ENCODE measurements at regions not wholly inside any gene's neighbourhood (a gene's known extent, or its start where the extent isn't known, plus 50 kb on each side); places are given as distances from the start of the nearest gene placed in this dataset.
"Not testable (repeated sequence)": the region's sequence is repeated elsewhere in the genome, so short reads cannot be mapped to it uniquely, and the experiment has no call there.

DNA sequence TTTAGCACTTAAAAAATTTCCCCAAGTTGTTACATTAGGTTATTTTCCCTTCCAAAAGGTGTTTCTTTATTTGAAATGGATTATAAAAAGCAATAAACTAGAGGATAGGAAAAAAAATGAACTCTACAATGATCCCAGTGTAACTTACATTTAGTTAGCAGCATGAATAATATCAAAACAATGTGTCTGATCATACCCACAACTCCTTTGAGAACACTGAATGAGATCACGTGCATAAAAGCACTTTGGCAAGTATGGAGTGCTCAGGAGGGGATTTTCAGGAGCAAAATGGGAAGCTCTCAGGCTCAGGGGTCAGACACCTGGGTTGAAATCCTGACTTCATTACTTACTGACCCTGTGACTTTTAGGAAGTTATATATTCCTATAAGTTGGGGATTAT, 369.7 kb upstream of the PROX1 start:
- TF ChIP-seq, protein P1, sequence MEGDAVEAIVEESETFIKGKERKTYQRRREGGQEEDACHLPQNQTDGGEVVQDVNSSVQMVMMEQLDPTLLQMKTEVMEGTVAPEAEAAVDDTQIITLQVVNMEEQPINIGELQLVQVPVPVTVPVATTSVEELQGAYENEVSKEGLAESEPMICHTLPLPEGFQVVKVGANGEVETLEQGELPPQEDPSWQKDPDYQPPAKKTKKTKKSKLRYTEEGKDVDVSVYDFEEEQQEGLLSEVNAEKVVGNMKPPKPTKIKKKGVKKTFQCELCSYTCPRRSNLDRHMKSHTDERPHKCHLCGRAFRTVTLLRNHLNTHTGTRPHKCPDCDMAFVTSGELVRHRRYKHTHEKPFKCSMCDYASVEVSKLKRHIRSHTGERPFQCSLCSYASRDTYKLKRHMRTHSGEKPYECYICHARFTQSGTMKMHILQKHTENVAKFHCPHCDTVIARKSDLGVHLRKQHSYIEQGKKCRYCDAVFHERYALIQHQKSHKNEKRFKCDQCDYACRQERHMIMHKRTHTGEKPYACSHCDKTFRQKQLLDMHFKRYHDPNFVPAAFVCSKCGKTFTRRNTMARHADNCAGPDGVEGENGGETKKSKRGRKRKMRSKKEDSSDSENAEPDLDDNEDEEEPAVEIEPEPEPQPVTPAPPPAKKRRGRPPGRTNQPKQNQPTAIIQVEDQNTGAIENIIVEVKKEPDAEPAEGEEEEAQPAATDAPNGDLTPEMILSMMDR (IDR thresholded peaks at IDR 0.05; ENCODE audit: borderline replicate concordance, control extremely low read depth, extremely low read depth, insufficient read depth, missing control alignments), result no peak
- in situ Hi-C loops (cut with MboI; ENCODE audit: low sequenced_read_pairs, unreplicated experiment), result no loop called here
- DNase-seq (ENCODE audit: low spot score), result no peak

DNA sequence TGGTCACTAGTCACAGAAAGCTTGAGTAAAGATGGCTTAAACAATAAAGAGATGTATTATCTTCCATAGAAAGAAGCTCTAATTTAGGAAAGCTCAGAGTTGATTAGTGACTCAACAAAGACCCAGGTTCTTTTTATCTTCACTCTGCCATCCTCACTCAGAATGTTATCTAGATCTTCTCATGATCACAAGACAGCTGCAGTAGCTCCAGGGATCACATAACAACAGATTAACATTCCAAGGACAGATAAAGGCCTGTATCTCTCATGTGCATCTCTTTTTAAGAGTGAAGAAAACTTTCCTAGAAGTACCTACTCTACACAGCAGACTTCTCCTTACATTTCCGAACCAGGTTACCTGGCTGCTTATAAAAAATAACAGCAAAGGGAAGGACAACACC, 368.7 kb upstream of the PROX1 start:
- in situ Hi-C loops (cut with MboI; ENCODE audit: low sequenced_read_pairs, unreplicated experiment), result no loop called here
- TF ChIP-seq, protein P1 (IDR thresholded peaks at IDR 0.05; ENCODE audit: borderline replicate concordance, control extremely low read depth, extremely low read depth, insufficient read depth, missing control alignments), result no peak
- no peak for DNase-seq (ENCODE audit: low spot score)

DNA sequence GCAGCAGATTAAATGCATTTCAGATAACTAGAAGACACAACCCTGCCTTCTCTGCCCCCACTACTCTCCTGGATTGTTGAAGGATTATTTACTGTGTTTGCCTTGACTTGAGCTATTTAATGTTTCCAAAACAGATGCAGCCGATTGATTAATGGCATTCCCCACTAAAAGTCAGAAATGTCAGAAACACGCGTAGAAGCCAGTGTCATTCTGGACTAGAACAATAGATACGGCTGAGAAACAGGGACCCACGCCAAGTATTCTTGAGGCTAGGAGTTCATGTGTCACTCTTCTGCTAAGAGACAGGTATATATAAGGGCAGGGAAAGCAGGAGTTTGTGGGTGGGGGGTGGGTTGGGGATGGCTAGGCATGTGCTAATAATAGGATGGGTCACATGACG, 366.7 kb upstream of the PROX1 start:
- DNase-seq (ENCODE audit: low spot score), result no peak
- TF ChIP-seq, protein P1 (IDR thresholded peaks at IDR 0.05; ENCODE audit: borderline replicate concordance, control extremely low read depth, extremely low read depth, insufficient read depth, missing control alignments), result no peak
- in situ Hi-C loops (cut with MboI; ENCODE audit: low sequenced_read_pairs, unreplicated experiment), result no loop called here

DNA sequence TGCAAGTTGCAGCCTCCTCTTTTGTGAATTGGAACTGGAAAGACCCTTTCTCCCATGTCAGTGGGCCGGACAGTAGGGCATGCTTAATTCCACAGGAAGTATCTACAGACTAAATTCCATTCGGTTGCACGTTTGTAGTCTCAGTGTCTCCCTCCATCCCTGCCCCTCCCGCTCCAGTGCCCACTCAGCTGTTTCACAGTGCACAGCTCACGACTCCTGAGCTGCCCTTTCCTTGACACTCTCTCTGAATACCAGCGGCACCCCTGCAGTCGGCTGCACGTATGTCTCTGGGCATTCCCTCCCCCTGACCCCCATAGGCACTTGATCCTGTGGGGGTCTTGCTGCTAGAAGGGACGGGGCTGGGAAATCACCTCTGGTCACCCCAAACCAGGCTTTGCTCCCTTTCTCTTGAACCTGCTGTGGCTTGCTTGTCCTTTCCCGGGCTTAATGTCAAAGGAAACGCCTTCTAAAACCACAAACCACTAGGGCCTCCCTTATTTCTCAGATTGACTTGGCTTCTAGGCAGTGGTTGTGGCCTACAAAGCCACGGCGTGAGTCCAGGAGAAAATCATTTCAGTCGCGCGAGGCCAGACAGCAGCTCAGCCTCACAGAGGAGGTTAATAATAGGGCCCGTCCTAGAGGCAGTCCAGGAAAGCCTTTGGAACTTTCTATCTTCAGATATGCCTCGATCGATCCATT, 365.3 kb upstream of the PROX1 start:
- in situ Hi-C loops (cut with MboI; ENCODE audit: low sequenced_read_pairs, unreplicated experiment), result no loop called here
- TF ChIP-seq, protein P1 (IDR thresholded peaks at IDR 0.05; ENCODE audit: borderline replicate concordance, control extremely low read depth, extremely low read depth, insufficient read depth, missing control alignments), result no peak
- DNase-seq (ENCODE audit: low spot score), result peak; percentile 34

DNA sequence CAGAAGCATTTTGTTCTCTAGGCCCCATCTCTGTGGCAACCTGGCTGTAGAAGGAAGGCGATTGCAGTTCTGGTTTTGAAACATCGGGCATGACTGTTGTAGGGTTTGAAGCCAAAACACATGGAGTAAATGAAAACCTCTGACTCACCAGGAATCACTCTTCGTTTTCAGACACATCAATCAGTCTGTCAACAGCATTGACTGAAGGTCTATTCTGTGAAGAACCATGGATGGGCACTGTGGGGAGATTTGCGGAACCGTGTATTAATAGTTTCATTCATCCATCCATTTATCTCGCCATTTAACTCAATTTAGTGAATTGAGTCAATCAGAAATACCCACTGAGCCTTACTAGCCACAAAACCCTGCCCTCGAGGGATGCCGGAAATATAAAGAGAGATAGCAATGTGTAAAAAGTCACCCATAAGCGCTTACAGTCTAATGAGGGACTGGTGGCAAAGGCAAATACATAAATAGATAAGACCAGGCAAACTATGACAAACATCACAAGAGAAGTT, 364.6 kb upstream of the PROX1 start:
- in situ Hi-C loops (cut with MboI; ENCODE audit: low sequenced_read_pairs, unreplicated experiment), result no loop called here
- no peak for DNase-seq (ENCODE audit: low spot score)
- TF ChIP-seq, protein P1 (IDR thresholded peaks at IDR 0.05; ENCODE audit: borderline replicate concordance, control extremely low read depth, extremely low read depth, insufficient read depth, missing control alignments), result no peak

DNA sequence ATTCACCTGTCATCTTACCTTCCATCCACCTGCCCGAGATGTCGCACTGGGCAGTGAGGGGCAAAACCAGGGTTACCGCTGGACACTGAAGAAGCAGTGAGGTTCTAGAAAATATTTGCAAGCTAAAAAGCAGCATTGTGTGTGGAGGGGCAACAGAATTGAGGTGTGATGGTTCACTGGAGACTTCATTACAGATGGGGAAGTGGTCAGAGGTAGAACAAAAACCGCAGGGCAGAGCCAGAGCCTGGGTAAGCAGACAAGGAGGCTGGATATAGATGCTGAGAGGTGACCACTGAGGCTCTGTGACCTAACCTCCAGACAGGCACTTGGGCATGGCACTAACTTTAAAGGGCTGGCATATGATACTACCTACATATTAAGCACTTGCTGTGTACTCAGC, 363.9 kb upstream of the PROX1 start:
- in situ Hi-C loops (cut with MboI; ENCODE audit: low sequenced_read_pairs, unreplicated experiment), result no loop called here
- TF ChIP-seq, protein P1 (IDR thresholded peaks at IDR 0.05; ENCODE audit: borderline replicate concordance, control extremely low read depth, extremely low read depth, insufficient read depth, missing control alignments), result no peak
- DNase-seq (ENCODE audit: low spot score), result no peak

DNA sequence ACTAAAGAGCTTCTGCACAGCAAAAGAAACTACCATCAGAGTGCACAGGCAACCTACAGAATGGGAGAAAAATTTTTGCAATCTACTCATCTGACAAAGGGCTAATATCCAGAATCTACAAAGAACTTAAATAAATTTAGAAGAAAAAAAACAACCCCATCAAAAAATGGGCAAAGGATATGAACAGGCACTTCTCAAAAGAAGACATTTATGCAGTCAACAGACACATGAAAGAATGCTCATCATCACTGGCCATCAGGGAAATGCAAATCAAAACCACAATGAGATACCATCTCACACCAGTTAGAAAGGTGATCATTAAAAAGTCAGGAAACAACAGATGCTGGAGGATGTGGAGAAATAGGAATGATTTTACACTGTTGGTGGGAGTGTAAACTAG, 351.0 kb upstream of the PROX1 start:
- DNase-seq (ENCODE audit: low spot score); in situ Hi-C loops (cut with MboI; ENCODE audit: low sequenced_read_pairs, unreplicated experiment): not testable (repeated sequence)
